ENCODE measurements at regions not wholly inside any gene's neighbourhood (a gene's known extent, or its start where the extent isn't known, plus 50 kb on each side); places are given as distances from the start of the nearest gene placed in this dataset.

DNA sequence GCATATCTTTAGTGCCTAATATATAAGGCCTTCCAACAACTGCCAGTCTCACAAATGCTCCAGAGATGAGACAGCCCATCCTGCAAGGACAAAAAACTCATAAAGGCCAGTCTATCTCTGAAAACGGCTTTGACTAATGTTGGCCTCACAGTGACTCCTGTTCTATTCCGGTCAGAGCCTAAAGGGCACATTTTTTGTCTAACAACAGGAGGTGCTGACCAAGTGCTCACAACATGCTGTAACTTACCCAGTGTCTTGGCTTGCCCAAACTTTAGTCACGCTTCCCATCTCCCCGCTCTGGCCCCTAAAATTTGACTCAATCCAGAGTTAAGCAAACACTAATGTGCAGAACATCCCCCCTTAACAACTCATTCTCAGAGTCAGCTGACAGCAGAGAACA is 1411.2 kb upstream of the MIR17HG start (continued):
- TF ChIP-seq E2F1 (CRISPR knock-in tag; IDR thresholded peaks at IDR 0.05) (no peak), GRHL2 (CRISPR knock-in tag; IDR thresholded peaks at IDR 0.05; ENCODE audit: insufficient replicate concordance, severe bottlenecking) (no peak), TEAD4 (CRISPR knock-in tag; IDR thresholded peaks at IDR 0.05) (no peak), ARID4B (CRISPR knock-in tag; IDR thresholded peaks at IDR 0.05; ENCODE audit: borderline replicate concordance) (no peak)
- TF ChIP-seq, protein P1, sequence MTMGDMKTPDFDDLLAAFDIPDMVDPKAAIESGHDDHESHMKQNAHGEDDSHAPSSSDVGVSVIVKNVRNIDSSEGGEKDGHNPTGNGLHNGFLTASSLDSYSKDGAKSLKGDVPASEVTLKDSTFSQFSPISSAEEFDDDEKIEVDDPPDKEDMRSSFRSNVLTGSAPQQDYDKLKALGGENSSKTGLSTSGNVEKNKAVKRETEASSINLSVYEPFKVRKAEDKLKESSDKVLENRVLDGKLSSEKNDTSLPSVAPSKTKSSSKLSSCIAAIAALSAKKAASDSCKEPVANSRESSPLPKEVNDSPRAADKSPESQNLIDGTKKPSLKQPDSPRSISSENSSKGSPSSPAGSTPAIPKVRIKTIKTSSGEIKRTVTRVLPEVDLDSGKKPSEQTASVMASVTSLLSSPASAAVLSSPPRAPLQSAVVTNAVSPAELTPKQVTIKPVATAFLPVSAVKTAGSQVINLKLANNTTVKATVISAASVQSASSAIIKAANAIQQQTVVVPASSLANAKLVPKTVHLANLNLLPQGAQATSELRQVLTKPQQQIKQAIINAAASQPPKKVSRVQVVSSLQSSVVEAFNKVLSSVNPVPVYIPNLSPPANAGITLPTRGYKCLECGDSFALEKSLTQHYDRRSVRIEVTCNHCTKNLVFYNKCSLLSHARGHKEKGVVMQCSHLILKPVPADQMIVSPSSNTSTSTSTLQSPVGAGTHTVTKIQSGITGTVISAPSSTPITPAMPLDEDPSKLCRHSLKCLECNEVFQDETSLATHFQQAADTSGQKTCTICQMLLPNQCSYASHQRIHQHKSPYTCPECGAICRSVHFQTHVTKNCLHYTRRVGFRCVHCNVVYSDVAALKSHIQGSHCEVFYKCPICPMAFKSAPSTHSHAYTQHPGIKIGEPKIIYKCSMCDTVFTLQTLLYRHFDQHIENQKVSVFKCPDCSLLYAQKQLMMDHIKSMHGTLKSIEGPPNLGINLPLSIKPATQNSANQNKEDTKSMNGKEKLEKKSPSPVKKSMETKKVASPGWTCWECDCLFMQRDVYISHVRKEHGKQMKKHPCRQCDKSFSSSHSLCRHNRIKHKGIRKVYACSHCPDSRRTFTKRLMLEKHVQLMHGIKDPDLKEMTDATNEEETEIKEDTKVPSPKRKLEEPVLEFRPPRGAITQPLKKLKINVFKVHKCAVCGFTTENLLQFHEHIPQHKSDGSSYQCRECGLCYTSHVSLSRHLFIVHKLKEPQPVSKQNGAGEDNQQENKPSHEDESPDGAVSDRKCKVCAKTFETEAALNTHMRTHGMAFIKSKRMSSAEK (CRISPR knock-in tag; IDR thresholded peaks at IDR 0.05; ENCODE audit: borderline replicate concordance), result no peak

DNA sequence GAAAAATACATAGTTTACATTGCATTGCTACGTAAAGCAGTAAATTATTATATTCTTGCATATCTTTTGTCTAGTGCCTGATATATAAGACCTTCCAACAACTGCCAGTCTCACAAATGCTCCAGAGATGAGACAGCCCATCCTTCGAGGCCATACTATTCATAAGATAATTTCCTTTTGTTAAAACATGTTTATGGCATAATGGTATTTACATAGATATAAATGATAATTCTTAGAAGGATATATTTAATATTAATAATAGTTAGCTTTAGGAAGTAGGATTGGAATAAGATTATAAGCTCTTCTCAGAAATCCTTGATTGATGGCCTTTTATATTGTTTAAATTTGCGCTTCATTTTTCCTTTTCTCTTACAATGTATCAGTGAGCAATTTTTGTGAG is 1410.1 kb upstream of the MIR17HG start:
- Mint-ChIP-seq H3K4me3 (no peak overlapping the region), H3K27me3 (ENCODE audit: low read depth) (no peaks in the 10 kb centered on the region), H3K36me3 (no peaks in the 10 kb centered on the region), H3K9me3 (peaks cover 14% of the 10 kb centered on the region), H3K27ac (no peak overlapping the region), H3K4me1 (no peaks in the 10 kb centered on the region)
- ChIA-PET POLR2A (no interaction called here), CTCF (no interaction called here)
- ATAC-seq (no peak), DNase-seq (ENCODE audit: low spot score) (no peak)
- TF ChIP-seq, protein P2, sequence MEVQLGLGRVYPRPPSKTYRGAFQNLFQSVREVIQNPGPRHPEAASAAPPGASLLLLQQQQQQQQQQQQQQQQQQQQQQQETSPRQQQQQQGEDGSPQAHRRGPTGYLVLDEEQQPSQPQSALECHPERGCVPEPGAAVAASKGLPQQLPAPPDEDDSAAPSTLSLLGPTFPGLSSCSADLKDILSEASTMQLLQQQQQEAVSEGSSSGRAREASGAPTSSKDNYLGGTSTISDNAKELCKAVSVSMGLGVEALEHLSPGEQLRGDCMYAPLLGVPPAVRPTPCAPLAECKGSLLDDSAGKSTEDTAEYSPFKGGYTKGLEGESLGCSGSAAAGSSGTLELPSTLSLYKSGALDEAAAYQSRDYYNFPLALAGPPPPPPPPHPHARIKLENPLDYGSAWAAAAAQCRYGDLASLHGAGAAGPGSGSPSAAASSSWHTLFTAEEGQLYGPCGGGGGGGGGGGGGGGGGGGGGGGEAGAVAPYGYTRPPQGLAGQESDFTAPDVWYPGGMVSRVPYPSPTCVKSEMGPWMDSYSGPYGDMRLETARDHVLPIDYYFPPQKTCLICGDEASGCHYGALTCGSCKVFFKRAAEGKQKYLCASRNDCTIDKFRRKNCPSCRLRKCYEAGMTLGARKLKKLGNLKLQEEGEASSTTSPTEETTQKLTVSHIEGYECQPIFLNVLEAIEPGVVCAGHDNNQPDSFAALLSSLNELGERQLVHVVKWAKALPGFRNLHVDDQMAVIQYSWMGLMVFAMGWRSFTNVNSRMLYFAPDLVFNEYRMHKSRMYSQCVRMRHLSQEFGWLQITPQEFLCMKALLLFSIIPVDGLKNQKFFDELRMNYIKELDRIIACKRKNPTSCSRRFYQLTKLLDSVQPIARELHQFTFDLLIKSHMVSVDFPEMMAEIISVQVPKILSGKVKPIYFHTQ (CRISPR knock-in tag; IDR thresholded peaks at IDR 0.05), result no peak
- TF ChIP-seq E2F1 (CRISPR knock-in tag; IDR thresholded peaks at IDR 0.05) (no peak), IRF2 (CRISPR knock-in tag; IDR thresholded peaks at IDR 0.05; ENCODE audit: borderline replicate concordance, low read depth) (no peak), ZNF219 (CRISPR knock-in tag; IDR thresholded peaks at IDR 0.05; ENCODE audit: borderline replicate concordance) (no peak), NR2C2 (CRISPR knock-in tag; IDR thresholded peaks at IDR 0.05) (no peak), KAT7 (CRISPR knock-in tag; IDR thresholded peaks at IDR 0.05; ENCODE audit: borderline replicate concordance) (no peak), MAX (CRISPR knock-in tag; IDR thresholded peaks at IDR 0.05) (no peak), ZSCAN18 (CRISPR knock-in tag; IDR thresholded peaks at IDR 0.05) (no peak), TP53 (CRISPR knock-in tag; IDR thresholded peaks at IDR 0.05) (no peak), HMGXB4 (CRISPR knock-in tag; IDR thresholded peaks at IDR 0.05) (no peak)
- TF ChIP-seq, protein P3, sequence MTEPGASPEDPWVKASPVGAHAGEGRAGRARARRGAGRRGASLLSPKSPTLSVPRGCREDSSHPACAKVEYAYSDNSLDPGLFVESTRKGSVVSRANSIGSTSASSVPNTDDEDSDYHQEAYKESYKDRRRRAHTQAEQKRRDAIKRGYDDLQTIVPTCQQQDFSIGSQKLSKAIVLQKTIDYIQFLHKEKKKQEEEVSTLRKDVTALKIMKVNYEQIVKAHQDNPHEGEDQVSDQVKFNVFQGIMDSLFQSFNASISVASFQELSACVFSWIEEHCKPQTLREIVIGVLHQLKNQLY (CRISPR knock-in tag; IDR thresholded peaks at IDR 0.05), result no peak
